ENCODE measurements at regions not wholly inside any gene's neighbourhood (a gene's known extent, or its start where the extent isn't known, plus 50 kb on each side); places are given as distances from the start of the nearest gene placed in this dataset.

- TF ChIP-seq EP300 (IDR thresholded peaks at IDR 0.05; ENCODE audit: borderline replicate concordance in 1 of 2, low read depth in 1 of 2, low read length in 1 of 2) (no peak), REST (IDR thresholded peaks at IDR 0.05; ENCODE audit: low read depth, low read length) (no peak), POLR2AphosphoS5 (IDR thresholded peaks at IDR 0.05; ENCODE audit: low read depth, low read length) (no peak)
- TF ChIP-seq, protein P1, sequence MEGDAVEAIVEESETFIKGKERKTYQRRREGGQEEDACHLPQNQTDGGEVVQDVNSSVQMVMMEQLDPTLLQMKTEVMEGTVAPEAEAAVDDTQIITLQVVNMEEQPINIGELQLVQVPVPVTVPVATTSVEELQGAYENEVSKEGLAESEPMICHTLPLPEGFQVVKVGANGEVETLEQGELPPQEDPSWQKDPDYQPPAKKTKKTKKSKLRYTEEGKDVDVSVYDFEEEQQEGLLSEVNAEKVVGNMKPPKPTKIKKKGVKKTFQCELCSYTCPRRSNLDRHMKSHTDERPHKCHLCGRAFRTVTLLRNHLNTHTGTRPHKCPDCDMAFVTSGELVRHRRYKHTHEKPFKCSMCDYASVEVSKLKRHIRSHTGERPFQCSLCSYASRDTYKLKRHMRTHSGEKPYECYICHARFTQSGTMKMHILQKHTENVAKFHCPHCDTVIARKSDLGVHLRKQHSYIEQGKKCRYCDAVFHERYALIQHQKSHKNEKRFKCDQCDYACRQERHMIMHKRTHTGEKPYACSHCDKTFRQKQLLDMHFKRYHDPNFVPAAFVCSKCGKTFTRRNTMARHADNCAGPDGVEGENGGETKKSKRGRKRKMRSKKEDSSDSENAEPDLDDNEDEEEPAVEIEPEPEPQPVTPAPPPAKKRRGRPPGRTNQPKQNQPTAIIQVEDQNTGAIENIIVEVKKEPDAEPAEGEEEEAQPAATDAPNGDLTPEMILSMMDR (IDR thresholded peaks at IDR 0.05) = no peak
Observed at GRCh38 chr3:181455276-181455675, 256.4 kb upstream of the SOX2 start.

All from SK-N-SH (cell line).